ENCODE measurements at regions not wholly inside any gene's neighbourhood (a gene's known extent, or its start where the extent isn't known, plus 50 kb on each side); places are given as distances from the start of the nearest gene placed in this dataset.

- Histone ChIP-seq H3K23ac (ENCODE audit: low read depth, low read length) (no peak overlapping the region), H4K5ac (ENCODE audit: low read depth, low read length) (no peak overlapping the region), H2BK5ac (ENCODE audit: low read depth, low read length, poor library complexity, severe bottlenecking) (no peak overlapping the region), H3K9me1 (ENCODE audit: insufficient read depth, low read length) (no peaks in the 10 kb centered on the region), H3K27ac (ENCODE audit: insufficient read depth, low read length) (no peak overlapping the region), H3K4me1 (ENCODE audit: control insufficient read depth, insufficient read depth, low read length) (no peaks in the 10 kb centered on the region), H3K36me3 (ENCODE audit: control insufficient read depth, insufficient read depth, low read length) (no peaks in the 10 kb centered on the region), H3K79me1 (ENCODE audit: low read depth in 1 of 2, low read length in 2 of 2) (no peaks in the 10 kb centered on the region), H4K8ac (ENCODE audit: low read depth in 2 of 2, low read length in 2 of 2) (no peak overlapping the region), H3K14ac (replicated peaks; ENCODE audit: low read depth, low read length) (no peak overlapping the region), H3K27me3 (ENCODE audit: control insufficient read depth, insufficient read depth, low read length) (no peaks in the 10 kb centered on the region), H3K9ac (ENCODE audit: low read depth, low read length) (no peak overlapping the region), H2AK5ac (ENCODE audit: low read depth, low read length) (no peak overlapping the region), H2BK15ac (ENCODE audit: low read depth, low read length) (no peak overlapping the region), H4K20me1 (ENCODE audit: insufficient read depth, low read length) (no peaks in the 10 kb centered on the region), H3K4me3 (ENCODE audit: insufficient read depth, low read depth, low read length) (no peak overlapping the region), H3K9me3 (ENCODE audit: control insufficient read depth, insufficient read depth, low read length) (no peaks in the 10 kb centered on the region), H3K4ac (ENCODE audit: low read depth, low read length) (no peak overlapping the region), H4K91ac (ENCODE audit: insufficient read depth, low read depth, low read length) (no peak overlapping the region), H3K18ac (ENCODE audit: low read depth, low read length) (no peak overlapping the region), H2BK120ac (ENCODE audit: low read depth, low read length) (no peak overlapping the region), H2AK9ac (replicated peaks; ENCODE audit: low read depth, low read length, poor library complexity) (no peak overlapping the region), H2BK20ac (ENCODE audit: low read depth, low read length) (no peak overlapping the region), H2AFZ (replicated peaks; ENCODE audit: low read length, poor library complexity) (no peak overlapping the region), H3K4me2 (ENCODE audit: low read depth, low read length) (no peak overlapping the region), H3K56ac (ENCODE audit: extremely low read depth, insufficient read depth, low read length) (no peak overlapping the region)
- DNase-seq (no peak), ATAC-seq (ENCODE audit: low read depth) (no peak)
- in situ Hi-C loops (cut with MboI; ENCODE audit: low sequenced_read_pairs), result no loop called here
- TF ChIP-seq RCOR1 (IDR thresholded peaks at IDR 0.05; ENCODE audit: insufficient replicate concordance, low read length) (no peak), RAD21 (IDR thresholded peaks at IDR 0.05; ENCODE audit: low read length) (no peak), MAZ (IDR thresholded peaks at IDR 0.05; ENCODE audit: borderline replicate concordance, low read depth, low read length) (no peak), FOS (IDR thresholded peaks at IDR 0.05; ENCODE audit: low read depth, low read length) (no peak), NFE2L2 (IDR thresholded peaks at IDR 0.05; ENCODE audit: low read depth, low read length) (no peak), POLR2A (IDR thresholded peaks at IDR 0.05; ENCODE audit: low read depth, low read length) (no peak), CEBPB (IDR thresholded peaks at IDR 0.05; ENCODE audit: low read depth, low read length) (no peak), CHD1 (IDR thresholded peaks at IDR 0.05; ENCODE audit: low read depth, low read length) (no peak), RFX5 (IDR thresholded peaks at IDR 0.05; ENCODE audit: low read depth, low read length) (no peak), USF2 (IDR thresholded peaks at IDR 0.05; ENCODE audit: low read depth, low read length) (no peak)
- dilution Hi-C loops (cut with HindIII; ENCODE audit: low sequenced_read_pairs, unreplicated experiment), result no loop called here
- BruUV-seq (replicated peaks), result no TSS peak
- CTCF ChIA-PET, result no interaction called here
- no CpG with 5 or more reads among the region's 4 CpGs for WGBS, 2 experiments (ENCODE audit: extremely low coverage in 2 of 2, insufficient read length in 1 of 2)
- intact Hi-C loops (cut with micrococcal nuclease), result loop anchor here (10.0 kb wide), 1 partner anchor 505 kb away; no protein-coding TSS in a partner anchor
- POLR2A ChIA-PET (ENCODE audit: unreplicated experiment), result no interaction called here
Measured at GRCh38 chr3:87489892-87490291, 213.5 kb upstream of the POU1F1 start.

Data from IMR-90 (cell line).